NCI-H1048 (cell line): ENCODE measurements at regions not wholly inside any gene's neighbourhood (a gene's known extent, or its start where the extent isn't known, plus 50 kb on each side); places are given as distances from the start of the nearest gene placed in this dataset.
A peak's percentile ranks its signal among the peaks of the same experiment; 100 is the strongest.
"Not testable (repeated sequence)": the region's sequence is repeated elsewhere in the genome, so short reads cannot be mapped to it uniquely, and the experiment has no call there.

ENCODE experiments used
- DNase-seq: peaks from one replicate; lab custom pipeline; 2025; lab: John Stamatoyannopoulos, UW

- DNase-seq = no peak
These were observed 1676.0 kb downstream of the SLITRK1 start for GRCh38 chr13:82206241-82206640.

DNA sequence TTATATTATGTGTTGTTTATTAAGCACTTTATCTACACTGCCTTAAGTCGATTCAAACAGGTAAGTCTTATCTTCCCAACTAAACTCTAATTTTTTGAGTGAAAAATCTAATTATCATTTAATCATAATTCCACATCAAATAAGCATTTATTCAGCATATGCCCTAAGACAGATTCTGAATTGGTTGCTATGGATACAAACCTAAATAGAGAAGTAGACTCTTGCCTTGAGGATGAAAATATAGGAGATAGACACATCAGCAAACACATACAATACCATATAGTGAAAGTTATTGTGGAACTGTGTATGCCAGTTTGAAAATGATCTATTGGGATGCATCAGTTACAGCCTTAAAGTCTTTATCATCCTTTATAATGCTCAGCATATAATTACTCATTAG is 1679.9 kb downstream of the SLITRK1 start:
- no peak for DNase-seq

DNA sequence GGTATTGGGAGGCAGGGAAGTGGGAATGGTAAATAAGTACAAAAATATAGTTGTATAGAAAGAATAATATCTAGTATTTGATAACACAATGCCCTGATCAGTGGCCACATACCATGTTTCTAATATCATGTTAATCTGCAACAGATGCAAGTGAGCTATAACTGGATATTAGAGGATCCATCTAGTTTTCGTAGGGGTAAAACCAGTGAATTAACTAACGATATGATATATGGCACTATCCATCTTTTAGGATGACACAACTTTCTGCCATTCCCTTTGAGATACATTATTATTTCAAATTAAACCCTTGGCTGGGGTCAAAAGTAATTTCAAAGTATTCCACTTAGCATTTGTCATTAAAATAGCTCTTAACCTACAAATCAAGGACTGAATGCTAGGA is 1686.2 kb downstream of the SLITRK1 start:
- DNase-seq = no peak

GRCh38 chr13:82187227-82187626 is 1695.0 kb downstream of the SLITRK1 start:
- no peak for DNase-seq

- DNase-seq = no peak
These were observed 1705.5 kb downstream of the SLITRK1 start for GRCh38 chr13:82176751-82177150.

DNA sequence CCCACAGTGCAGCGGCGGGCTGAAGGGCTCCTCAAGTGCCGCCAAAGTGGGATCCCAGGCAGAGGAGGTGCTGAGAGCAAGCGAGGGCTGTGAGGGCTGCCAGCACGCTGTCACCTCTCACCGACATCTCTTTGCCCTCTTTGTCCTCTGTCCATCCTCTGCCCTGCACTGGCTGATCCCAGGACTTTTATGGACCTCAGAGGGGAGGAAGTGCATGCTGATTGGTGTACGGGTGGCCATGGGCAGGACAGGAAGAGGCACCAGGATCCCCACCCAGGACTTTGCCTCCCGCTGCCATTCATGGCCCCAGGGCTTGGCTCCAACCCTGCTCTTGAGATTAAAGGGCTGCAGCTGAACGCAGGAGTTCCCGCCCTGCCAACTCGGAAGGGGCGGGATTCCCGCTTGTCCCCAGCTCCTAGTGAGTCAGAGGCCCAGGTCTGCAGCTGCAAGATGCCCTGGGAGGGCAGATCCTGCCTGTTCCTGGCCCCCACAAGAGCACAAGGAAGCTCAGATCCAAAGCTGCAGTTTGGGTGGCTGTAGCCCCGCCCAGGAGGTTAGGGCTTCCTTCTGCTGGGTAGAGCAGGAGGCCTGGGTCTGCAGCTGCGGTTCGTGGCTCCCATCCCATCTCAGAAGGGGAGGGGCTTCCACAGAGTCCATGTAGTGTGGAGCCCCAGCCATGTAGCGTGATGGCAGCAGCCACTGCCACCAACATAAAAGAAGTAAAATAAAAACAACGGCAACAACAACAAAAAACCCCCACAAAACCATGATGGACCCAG is 1716.7 kb downstream of the SLITRK1 start:
- no peak for DNase-seq

DNA sequence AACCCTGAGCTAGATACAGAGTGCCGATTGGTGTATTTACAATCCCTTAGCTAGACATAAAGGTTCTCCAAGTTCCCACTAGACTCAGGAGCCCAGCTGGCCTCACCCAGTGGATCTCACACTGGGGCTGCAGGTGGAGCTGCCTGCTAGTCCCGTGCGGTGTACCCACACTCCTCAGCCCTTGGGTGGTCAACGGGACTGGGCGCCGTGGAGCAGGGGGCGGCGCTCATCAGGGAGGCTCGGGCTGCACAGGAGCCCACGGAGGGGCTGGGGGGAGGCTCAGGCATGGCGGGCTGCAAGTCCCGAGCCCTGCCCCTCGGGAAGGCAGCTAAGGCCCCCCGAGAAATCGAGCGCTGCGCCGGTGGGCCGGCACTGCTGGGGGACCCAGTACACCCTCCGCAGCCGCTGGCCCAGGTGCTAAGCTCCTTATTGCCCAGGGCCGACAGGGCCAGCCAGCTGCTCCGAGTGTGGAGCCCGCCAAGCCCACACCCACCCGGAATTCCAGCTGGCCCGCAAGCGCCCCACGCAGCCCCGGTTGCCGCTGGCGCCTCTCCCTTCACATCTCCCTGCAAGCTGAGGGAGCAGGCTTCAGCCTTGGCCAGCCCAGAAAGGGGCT is 1717.4 kb downstream of the SLITRK1 start:
- not testable (repeated sequence) for DNase-seq

- DNase-seq = no peak
These were observed 1734.7 kb downstream of the SLITRK1 start for GRCh38 chr13:82147526-82147925.

DNA sequence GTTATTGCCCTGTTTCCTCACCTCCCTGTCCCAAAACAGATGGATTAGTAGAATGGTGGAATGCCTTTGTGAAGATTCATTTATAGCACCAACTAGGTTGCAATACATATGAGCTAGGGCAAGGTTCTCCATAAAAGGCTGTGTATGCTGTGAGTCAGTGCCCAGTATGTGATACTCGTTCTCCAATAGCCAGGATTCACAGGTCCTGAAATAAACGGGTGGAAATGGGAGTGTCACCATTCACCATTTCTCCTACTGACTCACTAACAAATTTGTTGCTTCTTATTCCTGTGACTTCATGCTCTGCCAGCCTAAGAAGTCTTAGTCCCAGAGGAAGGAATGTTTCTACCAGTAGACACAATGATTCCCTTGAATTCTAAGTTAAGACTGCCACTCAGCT is 1745.4 kb downstream of the SLITRK1 start:
- no peak for DNase-seq

DNA sequence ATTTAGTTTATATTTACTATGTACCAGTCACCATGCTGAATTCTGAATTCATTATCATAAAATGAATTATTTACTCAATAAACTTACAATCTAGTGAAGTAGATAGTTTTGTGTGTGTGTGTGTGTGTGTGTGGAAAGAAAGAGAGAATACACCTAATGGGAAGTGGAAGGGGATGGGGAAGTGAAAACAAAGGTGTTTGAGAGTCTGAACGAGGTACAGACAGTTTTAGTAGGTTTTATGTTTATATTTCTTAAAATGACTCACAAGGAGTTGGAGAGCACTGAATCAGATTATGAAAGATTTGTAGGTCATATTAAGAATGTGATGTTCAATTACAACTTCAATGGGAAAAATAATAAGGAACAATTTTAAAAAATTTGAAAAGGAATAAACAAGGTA is 1753.0 kb downstream of the SLITRK1 start:
- no peak for DNase-seq

GRCh38 chr13:82118589-82118988 is 1763.7 kb downstream of the SLITRK1 start:
- no peak for DNase-seq

DNA sequence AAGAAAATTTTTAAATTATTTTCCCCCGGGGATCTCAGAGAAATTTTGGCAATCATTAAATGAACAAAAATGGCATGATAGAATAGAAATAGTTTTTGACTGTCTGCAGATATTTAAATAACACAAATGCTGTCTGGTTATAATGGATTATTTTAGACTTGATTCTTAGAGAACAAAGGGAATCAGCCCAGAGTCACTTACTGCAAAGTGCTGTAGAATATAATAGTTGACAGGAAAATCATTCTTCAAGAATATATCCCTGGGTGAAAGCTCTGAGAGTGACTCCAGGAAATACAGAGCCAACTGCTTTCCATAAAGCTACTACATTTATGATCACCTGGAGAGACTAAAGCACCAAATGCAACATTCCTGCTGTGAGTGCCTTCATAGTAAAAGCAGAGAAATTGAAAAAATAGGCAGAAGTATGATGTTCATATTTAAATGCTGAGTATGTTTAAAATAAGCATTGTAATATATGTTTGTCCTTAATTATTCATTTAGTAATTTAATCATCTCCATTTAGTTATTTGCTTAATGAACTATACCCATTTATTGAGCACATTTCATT is 1765.8 kb downstream of the SLITRK1 start:
- DNase-seq = no peak

DNA sequence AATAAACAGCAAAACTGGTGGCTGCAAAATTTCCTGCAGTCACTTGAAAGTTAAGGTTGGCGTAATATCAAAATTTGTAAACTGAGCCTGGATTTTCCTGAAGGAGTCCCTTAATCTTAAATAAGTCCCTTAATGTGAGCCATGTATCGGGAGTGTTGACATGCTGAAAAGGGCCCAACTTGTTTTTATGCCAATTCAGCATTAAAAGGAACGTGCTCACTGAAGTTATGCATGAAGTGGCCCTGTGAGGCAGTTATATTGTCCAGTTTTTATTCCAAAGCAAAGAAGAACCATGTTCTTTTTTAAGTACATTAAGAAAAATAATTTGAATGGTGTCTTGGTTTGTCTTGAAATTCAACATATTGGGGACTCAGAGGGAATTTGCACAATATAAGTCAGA is 1766.9 kb downstream of the SLITRK1 start:
- DNase-seq = no peak

DNA sequence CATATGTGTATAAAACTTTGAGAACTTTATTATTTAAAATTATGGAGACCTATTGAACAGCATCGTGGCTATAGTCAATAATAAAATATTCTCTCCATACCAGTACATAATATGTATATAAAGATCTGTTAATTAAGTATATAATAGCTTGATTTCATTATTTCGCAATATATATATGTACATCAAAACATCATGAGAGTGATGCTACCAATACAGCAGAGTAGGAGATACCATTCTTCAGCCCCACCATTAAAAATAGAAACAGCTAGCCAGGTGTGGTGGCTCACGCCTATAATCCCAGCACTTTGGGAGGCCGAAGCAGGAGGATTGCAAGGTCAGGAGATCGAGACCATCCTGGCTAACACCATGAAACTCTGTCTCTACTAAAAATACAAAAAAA is 1755.3 kb upstream of the SPRY2 start:
- DNase-seq = no peak

- DNase-seq = no peak
These were observed 1751.4 kb upstream of the SPRY2 start for GRCh38 chr13:82092312-82092711.

- no peak for DNase-seq
These were observed 1747.9 kb upstream of the SPRY2 start for GRCh38 chr13:82088781-82089180.

- DNase-seq = peak; percentile 2
These were observed 1735.6 kb upstream of the SPRY2 start for GRCh38 chr13:82076496-82076895.

DNA sequence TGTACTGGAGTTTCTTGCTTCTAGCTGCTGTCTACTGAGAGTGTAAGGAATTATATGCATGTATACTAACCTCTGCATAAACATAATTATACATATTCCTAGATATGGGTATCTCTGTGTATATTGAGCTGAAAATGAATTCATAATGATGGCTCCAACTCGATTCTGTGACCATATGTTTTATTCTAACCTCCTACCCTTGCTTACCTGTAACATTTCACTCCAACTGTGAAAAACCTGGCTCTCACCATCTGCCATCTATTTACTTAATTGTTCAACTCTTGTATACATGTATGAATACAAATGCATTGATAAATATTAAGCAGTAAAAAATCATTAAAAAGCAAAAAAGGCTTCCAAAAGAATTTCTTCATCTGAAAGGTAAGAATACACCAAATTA is 1729.5 kb upstream of the SPRY2 start:
- DNase-seq = no peak

- DNase-seq = no peak
These were observed 1721.8 kb upstream of the SPRY2 start for GRCh38 chr13:82062772-82063171.

- no peak for DNase-seq
These were observed 1717.4 kb upstream of the SPRY2 start for GRCh38 chr13:82058364-82058763.

GRCh38 chr13:82045316-82045715 is 1704.4 kb upstream of the SPRY2 start:
- DNase-seq = not testable (repeated sequence)

- DNase-seq = no peak
These were observed 1695.7 kb upstream of the SPRY2 start for GRCh38 chr13:82036602-82037001.

- DNase-seq = no peak
These were observed 1670.4 kb upstream of the SPRY2 start for GRCh38 chr13:82011355-82011754.

GRCh38 chr13:82010780-82011179 is 1669.9 kb upstream of the SPRY2 start:
- DNase-seq = no peak
